MM.1S (cell line): ENCODE measurements at regions not wholly inside any gene's neighbourhood (a gene's known extent, or its start where the extent isn't known, plus 50 kb on each side); places are given as distances from the start of the nearest gene placed in this dataset.

Experiments
- DNase-seq: peaks from one replicate; pipeline ENCODE4 v3.0.0-alpha.2; 2015
- H2AFZ ChIP-seq: fragments of 300-600 bp; sonication (generic); 2 replicates; pipeline ENCODE4 v1.6.0; 2016; ENCODE audit warnings: antibody characterized with exemption, low read length
- H3F3A ChIP-seq: fragments of 300-600 bp; sonication (generic); 2 replicates; pipeline ENCODE4 v1.6.1; 2016; ENCODE audit warnings: mild to moderate bottlenecking, antibody characterized with exemption, low read length, moderate library complexity, mixed read lengths; ENCODE audit not compliant: insufficient read depth
- H3K27ac ChIP-seq: fragments of 300-600 bp; sonication (generic); 2 replicates; pipeline ENCODE4 v1.5.1; 2016; ENCODE audit warnings: mild to moderate bottlenecking, low read length
- H3K27me3 ChIP-seq: fragments of 300-600 bp; sonication (generic); replicated peaks from 2 replicates; pipeline ENCODE4 v1.6.0; 2016; ENCODE audit warnings: low read length; ENCODE audit not compliant: insufficient read depth
- H3K36me3 ChIP-seq: fragments of 300-600 bp; sonication (generic); replicated peaks from 2 replicates; pipeline ENCODE4 v1.6.1; 2016; ENCODE audit warnings: mild to moderate bottlenecking, low read length, mixed read lengths; ENCODE audit not compliant: insufficient read depth
- H3K4me1 ChIP-seq: fragments of 300-600 bp; sonication (generic); 2 replicates; pipeline ENCODE4 v1.6.1; 2016; ENCODE audit warnings: low read length, mixed read lengths
- H3K4me2 ChIP-seq: fragments of 300-600 bp; sonication (generic); 2 replicates; pipeline ENCODE4 v1.6.0; 2016; ENCODE audit warnings: low read depth, low read length
- H3K4me3 ChIP-seq: fragments of 300-600 bp; sonication (generic); 2 replicates; pipeline ENCODE4 v1.5.1; 2016; ENCODE audit warnings: low read length, mixed read lengths
- H3K79me2 ChIP-seq: fragments of 300-600 bp; sonication (generic); 2 replicates; pipeline ENCODE4 v1.6.1; 2016; ENCODE audit warnings: mixed run types, low read length, mixed read lengths
- H3K9ac ChIP-seq: fragments of 300-600 bp; sonication (generic); 2 replicates; pipeline ENCODE4 v1.6.1; 2016; ENCODE audit warnings: low read length, mixed read lengths
- H3K9me2 ChIP-seq: fragments of 300-600 bp; sonication (generic); replicated peaks from 2 replicates; pipeline ENCODE4 v1.6.1; 2016; ENCODE audit warnings: mild to moderate bottlenecking, low read length, mixed read lengths; ENCODE audit not compliant: insufficient read depth
- H3K9me3 ChIP-seq: fragments of 300-600 bp; sonication (generic); replicated peaks from 2 replicates; pipeline ENCODE4 v1.6.1; 2016; ENCODE audit warnings: mild to moderate bottlenecking, low read length, mixed read lengths; ENCODE audit not compliant: insufficient read depth
- H4K20me1 ChIP-seq: fragments of 300-600 bp; sonication (generic); 2 replicates; pipeline ENCODE4 v1.6.1; 2016; ENCODE audit warnings: mild to moderate bottlenecking, low read length, moderate library complexity, mixed read lengths; ENCODE audit not compliant: insufficient read depth
- CTCF ChIP-seq: fragments of 300-600 bp; sonication (generic); IDR thresholded peaks from 2 replicates; pipeline ENCODE4 v1.5.1; 2016; ENCODE audit warnings: antibody characterized with exemption, low read length, mixed read lengths
- EZH2 ChIP-seq: fragments of 300-600 bp; sonication (generic); optimal IDR thresholded peaks from 2 replicates; pipeline ENCODE3; 2017; ENCODE audit warnings: low read depth, mild to moderate bottlenecking, antibody characterized with exemption, low read length, mixed read lengths
- EZH2phosphoT487 ChIP-seq: fragments of 300-600 bp; sonication (generic); IDR thresholded peaks from 2 replicates; pipeline ENCODE4 v1.6.1; 2018; ENCODE audit warnings: antibody characterized with exemption, low read length

GRCh38 chr2:138997856-138998517, 217.8 kb upstream of the NXPH2 start:
- Histone ChIP-seq H3K9me2 (no peaks in the 10 kb centered on the region), H3K4me3 (no peak overlapping the region), H4K20me1 (no peaks in the 10 kb centered on the region), H3K27ac (no peak overlapping the region), H3K4me2 (no peak overlapping the region), H3K4me1 (no peaks in the 10 kb centered on the region), H3K27me3 (no peaks in the 10 kb centered on the region), H3K36me3 (no peaks in the 10 kb centered on the region), H3K9ac (no peak overlapping the region), H3K9me3 (no peaks in the 10 kb centered on the region), H3F3A (no peaks in the 10 kb centered on the region), H2AFZ (no peak overlapping the region), H3K79me2 (no peaks in the 10 kb centered on the region)
- no peak for TF ChIP-seq EZH2phosphoT487
- no peak for TF ChIP-seq CTCF
- TF ChIP-seq EZH2 = no peak
- no peak for DNase-seq

- H3K27ac ChIP-seq = no peak overlapping the region
- H3K79me2 ChIP-seq = no peaks in the 10 kb centered on the region
- no peaks in the 10 kb centered on the region for H3F3A ChIP-seq
- no peak overlapping the region for H3K4me3 ChIP-seq
- no peaks in the 10 kb centered on the region for H3K36me3 ChIP-seq
- H3K4me2 ChIP-seq = no peak overlapping the region
- DNase-seq = no peak
- no peak overlapping the region for H3K9ac ChIP-seq
- TF ChIP-seq EZH2 = no peak
- no peak for TF ChIP-seq EZH2phosphoT487
- TF ChIP-seq CTCF = no peak
- no peaks in the 10 kb centered on the region for H3K9me3 ChIP-seq
- H3K27me3 ChIP-seq = no peaks in the 10 kb centered on the region
- H4K20me1 ChIP-seq = no peaks in the 10 kb centered on the region
- no peaks in the 10 kb centered on the region for H3K9me2 ChIP-seq
- no peak overlapping the region for H2AFZ ChIP-seq
- H3K4me1 ChIP-seq = no peaks in the 10 kb centered on the region
Measured at GRCh38 chr2:138997346-138997745, 217.2 kb upstream of the NXPH2 start.

- H3K4me1 ChIP-seq = no peaks in the 10 kb centered on the region
- DNase-seq = no peak
- no peaks in the 10 kb centered on the region for H3K79me2 ChIP-seq
- no peak overlapping the region for H3K27ac ChIP-seq
- TF ChIP-seq EZH2phosphoT487 (no peak), EZH2 (no peak), CTCF (no peak)
- no peaks in the 10 kb centered on the region for H3K27me3 ChIP-seq
- H3K9ac ChIP-seq = no peak overlapping the region
- no peak overlapping the region for H3K4me3 ChIP-seq
- H3K36me3 ChIP-seq = no peaks in the 10 kb centered on the region
- H2AFZ ChIP-seq = no peak overlapping the region
- H4K20me1 ChIP-seq = no peaks in the 10 kb centered on the region
- no peaks in the 10 kb centered on the region for H3F3A ChIP-seq
- no peaks in the 10 kb centered on the region for H3K9me3 ChIP-seq
- H3K4me2 ChIP-seq = no peak overlapping the region
- H3K9me2 ChIP-seq = no peaks in the 10 kb centered on the region
Measured at GRCh38 chr2:138994502-138994901, 214.3 kb upstream of the NXPH2 start.
